Hindlimb muscle (tissue), 1 donor: ENCODE measurements at regions not wholly inside any gene's neighbourhood (a gene's known extent, or its start where the extent isn't known, plus 50 kb on each side); places are given as distances from the start of the nearest gene placed in this dataset.
A peak's percentile ranks its signal among the peaks of the same experiment; 100 is the strongest.
"Not testable (repeated sequence)": the region's sequence is repeated elsewhere in the genome, so short reads cannot be mapped to it uniquely, and the experiment has no call there.

Experiments
- DNase-seq: peaks from one replicate; pipeline ENCODE4 v3.0.0-alpha.2; 2013

DNA sequence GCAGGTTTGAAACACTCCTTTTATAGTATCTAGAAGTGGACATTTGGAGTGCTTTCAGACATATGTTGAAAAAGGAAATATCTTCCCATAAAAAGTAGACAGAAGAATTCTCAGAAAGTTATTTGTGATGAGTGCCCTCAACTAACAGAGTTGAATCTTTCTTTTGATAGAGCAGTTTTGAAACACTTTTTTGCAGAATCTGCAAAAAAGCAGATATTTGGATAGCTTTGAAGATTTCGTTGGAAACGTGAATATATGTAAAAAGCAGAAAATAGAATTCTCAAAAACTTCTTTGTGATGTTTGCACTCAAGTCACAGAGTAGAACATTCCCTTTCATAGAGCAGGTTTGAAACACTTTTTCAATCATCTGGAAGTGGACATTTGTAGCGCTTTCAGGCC lies 676.4 kb upstream of the ZNF337 start:
- DNase-seq: not testable (repeated sequence)

DNA sequence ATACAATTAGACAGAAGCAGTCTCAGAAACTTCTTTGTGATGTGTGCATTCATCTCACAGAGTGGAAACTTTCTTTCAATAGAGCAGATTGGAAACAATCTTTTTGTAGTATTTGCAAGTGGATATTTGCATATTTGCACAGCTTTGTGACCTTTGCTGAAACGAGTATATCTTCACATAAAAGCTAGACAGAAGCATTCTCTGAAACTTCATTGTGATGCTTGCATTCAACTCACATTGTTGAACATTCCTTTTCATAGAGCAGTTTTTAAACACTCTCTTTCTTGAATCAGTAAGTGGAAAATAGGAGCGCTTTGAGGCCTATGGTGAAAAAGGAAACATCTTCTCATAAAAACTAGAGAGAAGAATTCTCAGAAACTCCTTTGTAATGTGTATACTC lies 657.9 kb upstream of the ZNF337 start:
- no peak for DNase-seq

DNA sequence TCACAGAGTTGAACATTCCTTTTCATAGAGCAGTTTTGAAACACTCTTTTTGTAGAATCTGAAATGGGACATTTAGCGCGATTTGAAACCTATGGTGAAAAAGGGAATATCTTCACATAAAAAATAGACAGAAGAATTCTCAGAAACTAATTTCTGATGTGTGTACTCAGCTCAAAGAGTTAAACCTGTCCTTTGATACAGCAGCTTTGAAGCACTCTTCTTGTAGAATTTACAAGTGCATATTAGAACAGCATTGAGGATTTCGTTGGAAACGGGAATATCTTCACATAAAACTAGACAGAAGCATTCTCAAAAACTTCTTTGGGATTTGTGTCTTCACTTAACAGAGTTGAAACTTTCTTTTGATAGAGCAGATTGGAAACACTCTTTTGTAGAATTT lies 650.7 kb upstream of the ZNF337 start:
- DNase-seq: no peak

DNA sequence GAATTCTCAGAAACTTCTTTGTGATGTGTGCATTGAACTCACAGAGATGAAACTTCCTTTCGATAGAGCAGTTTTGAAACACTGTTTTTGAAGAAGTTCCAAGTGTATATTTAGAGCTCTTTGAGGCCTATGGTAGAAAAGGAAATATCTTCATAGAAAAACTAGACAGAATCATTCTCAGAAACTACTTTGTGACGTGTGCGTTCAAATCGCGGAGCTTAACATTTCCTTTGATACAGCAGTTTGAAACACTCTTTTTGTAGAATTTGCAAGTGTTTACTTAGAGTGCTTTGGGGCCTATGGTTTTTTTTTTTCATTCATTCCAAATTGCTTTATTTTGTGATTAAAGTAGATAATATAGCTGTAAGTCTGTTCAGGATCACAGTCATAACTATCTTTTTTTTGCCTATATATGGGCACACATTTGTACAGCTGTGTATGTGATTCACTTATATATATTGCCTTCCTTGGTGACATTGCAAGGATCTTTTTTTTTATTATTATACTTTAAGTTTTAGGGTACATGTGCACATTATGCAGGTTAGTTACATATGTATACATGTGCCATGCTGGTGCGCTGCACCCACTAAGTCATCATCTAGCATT lies 643.9 kb upstream of the ZNF337 start:
- not testable (repeated sequence) for DNase-seq

DNA sequence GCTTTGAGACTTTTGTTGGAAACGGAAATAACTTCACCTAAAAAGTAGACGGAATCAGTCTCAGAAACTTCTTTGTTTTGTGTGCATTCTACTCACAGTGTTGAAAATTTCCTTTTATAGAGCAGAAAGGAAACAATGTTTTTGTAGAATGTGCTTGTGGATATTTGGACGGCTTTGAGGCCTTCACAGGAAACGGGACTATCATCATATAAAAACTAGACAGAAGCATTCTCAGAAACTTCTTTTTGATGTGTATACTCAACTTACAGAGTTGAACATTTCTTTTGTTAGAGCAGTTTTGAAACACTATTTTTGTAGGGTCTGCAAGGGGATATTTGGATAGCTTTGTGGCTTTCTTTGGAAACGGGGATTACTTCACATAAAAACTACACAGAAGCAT lies 627.5 kb upstream of the ZNF337 start:
- DNase-seq: no peak

DNA sequence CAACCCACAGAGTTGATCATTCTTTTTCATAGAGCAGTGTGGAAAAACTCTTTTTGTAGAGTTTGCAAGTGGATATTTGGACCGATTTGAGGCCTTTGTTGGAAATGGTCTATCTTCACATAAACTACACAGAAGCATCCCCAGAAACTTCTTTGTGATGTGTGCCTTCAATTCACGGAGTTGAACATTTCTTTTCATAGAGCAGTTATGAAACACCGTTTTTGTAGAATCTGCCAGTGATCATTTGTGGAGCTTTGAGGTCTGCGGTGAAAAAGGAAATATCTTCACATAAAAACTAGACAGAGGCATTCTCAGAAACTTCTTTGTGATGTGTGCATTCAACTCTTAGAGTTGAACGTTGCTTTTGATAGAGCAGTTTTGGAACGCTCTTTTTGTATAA lies 618.4 kb upstream of the ZNF337 start:
- DNase-seq: no peak

DNA sequence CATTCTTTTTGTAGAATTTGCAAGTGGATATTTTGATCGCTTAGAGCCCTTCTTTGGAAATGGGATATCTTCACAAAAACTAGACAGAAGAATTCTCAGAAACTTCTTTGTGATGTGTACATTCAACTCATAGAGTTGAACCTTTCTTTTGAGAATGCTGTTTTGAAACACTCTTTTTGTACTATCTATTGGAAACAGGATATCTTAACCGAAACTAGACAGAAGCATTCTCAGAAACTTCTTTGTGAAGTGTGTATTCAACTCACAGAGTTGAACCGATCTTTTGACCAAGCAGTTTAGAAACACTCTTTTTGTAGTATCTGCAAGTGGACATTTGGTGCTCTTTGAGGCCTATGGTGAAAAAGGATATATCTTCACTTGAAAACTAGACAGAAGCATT lies 613.1 kb upstream of the ZNF337 start:
- DNase-seq: not testable (repeated sequence)

DNA sequence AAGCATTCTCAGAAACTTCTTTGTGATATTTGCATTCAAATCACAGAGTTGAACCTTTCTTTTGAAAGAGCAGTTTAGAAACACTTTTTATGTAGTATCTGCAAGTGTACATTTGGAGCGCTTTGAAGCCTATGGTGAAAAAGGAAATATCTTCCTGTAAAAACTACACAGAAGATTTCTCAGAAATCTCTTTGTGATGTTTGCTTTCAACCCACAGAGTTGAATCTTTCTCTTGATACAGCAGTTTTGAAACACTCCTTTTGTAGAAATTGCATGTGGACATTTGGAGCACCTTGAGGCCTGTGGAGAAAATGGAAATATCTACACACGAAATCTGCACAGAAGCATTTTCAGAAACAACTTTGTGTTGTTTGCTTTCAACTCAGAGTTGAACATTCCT lies 612.3 kb upstream of the ZNF337 start:
- DNase-seq: no peak

DNA sequence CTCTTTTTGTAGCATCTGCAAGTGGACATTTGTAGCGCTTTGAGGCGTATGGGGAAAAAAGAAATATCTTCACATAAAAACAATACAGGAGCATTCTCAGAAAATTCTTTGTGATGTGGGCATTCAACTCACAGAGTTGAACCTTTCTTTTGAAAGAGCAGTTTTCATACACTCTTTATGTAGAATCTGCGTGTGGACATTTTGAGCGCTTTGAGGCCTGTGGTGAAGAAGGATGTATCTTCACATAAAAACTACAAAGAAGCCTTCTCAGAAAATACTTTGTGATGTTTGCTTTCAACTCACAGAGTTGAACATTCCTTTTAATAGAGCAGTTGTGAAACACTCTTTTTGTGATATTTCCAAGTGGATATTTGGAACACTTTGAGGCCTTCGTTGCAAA lies 598.4 kb upstream of the ZNF337 start:
- DNase-seq: no peak

DNA sequence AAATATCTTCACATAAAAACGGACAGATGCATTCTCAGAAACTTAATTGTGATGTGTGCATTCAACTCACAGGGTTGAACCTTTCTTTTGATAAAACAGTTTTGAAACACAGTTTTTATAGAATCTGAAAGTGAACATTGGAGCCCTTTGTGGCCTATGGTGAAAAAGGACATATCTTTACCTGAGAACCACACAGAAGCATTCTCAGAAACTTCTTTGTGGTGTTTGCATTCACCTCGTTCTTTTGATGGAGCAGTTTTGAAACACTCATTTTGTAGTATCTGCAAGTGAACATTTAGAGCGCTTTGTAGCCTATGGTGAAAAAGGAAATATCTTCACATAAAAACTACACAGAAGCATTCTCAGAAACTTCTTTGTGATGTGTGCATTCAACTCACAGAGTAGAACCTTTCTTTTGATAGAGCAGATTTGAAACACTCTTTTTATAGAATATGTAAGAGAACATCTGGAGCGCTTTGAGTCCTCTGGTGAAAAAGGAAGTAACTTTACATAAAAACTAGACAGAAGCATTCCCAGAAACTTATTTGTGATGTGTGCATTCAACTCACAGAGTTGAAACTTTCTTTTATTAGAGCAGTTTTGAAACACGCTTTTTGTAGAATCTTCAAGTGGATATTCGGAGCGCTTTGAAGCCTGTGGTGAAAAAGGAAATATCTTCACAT lies 591.9 kb upstream of the ZNF337 start:
- not testable (repeated sequence) for DNase-seq

DNA sequence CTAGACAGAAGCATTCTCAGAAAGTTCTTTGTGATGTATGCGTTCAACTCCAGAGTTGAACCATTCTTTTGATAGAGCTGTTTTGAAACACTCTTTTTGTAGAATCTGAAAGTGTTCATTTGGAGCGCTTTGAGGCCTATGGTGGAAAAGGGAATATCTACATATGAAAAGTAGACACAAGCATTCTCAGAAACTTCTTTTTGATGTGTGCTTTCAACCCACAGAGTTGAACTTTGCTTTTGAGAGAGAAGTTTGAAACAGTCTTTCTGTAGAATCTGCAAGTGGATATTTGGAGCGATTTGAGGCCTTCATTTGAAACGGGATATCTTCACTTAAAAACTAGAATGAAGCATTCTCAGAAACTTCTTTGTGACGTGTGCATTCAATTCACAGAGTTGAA lies 582.6 kb upstream of the ZNF337 start:
- DNase-seq: no peak

DNA sequence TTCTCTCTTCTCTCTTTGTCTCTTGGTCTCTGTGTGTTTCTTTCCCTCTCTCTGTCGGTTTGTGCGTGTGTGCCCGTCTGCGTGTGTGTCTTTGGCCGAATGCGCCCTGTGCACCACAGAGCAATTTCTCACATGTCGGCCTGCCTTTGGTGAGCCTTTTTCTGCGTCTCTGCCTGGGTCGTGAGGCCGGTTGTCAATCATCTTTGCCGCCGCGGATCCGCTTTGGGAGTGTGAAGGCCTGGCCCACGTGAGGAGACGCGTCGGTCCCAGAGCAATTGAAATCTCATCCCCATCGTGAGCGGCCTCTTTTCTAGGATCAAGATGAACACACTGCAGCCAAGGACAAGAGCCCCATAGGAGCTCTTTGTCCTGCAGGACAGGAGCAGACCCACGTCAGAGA lies 580.7 kb upstream of the ZNF337 start:
- DNase-seq: no peak

DNA sequence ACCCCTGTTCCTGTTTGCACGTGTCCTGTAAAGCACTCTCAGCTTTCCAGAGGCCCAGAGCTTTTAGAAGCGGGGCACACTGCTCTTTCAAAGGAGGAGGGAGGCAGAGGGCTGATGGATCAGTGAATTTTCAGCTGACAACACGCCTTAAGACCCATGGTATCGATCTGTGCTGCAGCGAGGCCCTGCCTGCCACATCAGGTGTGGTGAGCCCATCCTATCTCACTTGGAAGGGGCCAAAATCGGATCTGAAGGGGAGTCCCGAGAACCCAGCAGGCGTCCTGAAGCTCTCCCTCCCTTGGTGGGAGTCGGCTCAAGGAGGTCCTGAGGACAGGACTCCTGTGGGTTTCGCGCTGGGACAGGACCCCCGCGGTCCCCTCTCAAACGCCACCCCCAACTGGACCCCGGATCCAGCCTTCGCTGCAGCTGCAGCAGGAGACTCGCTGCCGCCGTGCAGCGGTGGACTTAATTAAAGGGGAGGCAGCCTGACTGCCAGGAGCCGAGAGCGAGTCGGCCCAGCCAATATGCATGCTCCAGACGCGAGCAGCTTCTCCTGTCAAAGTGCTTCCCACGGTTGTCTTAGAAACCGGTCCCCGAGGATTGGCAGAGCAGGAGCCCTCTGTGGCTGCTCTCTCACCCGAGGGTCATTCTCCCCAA lies 580.0 kb upstream of the ZNF337 start:
- peak; percentile 2 for DNase-seq

DNA sequence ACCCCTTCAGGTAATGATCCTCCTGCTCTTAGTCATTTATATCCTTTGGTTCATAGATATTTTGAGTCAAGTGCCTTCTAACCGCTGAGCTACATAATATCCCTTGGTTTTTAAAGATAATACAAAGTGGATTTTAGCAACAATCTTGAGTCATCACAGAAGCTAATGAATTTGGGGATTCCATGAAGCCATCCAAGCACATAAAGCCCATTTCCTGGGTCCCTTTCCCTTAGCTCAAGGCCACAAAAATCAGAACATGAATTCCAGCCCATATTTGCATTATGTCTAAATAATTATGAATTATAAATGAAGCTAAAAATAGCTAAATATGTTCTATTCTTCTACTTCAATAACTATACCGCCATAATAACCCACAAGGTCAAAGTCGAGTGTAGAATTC lies 572.1 kb upstream of the ZNF337 start:
- not testable (repeated sequence) for DNase-seq

DNA sequence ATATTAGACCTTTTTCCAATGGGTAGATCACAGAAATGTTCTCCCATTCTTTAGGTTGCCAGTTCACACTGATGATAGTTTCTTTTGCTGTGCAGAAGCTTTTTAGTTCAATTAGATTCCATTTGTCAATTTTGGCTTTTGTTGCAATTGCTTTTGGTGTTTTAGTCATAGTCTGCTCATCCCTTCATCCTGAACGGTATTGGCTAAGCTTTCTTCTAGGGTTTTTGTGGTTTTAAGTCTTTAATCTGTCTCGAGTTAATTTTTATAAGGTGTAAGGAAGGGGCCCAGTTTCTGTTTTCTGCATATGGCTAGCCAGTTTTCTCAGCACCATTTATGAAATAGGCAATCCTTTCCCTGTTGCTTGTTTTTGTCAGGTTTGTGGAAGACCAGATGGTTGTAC lies 564.3 kb upstream of the ZNF337 start:
- not testable (repeated sequence) for DNase-seq

DNA sequence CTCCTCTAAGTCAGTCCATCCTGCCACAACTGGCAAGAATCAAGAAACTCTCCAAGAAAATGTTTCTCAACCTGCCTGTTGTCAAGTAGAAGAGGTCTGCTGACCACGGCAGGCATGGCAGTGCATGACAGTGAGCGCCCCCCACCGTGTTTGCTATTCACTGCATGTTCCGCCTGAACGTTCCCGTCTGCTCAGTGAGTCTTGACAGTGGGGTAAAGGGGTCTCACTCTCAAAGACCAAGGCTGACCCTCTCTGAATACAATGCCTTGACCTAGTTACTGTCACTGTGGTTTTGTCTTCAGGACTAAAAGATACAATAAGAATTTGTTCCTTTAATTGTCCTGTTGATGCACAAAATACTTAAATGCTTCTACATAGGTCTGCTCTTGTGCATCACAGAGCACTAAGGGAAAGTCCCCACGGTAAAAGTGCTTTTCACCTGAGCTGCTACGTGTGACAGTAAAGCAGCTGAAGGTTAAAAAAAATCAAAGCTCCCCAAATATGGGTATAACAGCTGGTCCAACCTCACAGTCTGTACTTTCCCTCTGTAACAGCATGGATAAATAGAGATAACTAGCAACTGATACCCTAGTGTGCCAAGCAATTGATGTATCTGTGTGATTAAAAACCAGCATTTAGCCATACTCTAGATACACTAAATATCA lies 555.8 kb upstream of the ZNF337 start:
- DNase-seq: not testable (repeated sequence)

DNA sequence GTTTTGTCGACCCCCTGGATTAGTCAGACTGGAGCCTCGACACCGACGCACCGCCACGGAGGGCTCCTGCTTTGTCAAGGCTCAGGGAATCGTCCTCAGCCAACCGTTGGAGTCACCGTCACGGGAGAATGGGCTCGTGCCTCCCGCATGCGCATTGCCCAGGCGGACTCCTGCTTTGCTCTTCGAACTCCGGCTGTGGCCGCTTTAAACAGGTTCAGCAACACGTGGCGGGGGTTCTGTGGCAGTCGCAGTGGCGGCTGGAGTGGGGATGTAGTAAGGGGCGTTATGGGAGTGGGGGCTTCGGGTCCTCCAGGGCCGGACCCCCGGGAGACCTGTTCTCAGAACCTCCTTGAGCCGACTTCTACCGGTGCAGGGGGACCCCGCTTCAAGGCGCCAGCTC lies 554.7 kb upstream of the ZNF337 start:
- DNase-seq: not testable (repeated sequence)

DNA sequence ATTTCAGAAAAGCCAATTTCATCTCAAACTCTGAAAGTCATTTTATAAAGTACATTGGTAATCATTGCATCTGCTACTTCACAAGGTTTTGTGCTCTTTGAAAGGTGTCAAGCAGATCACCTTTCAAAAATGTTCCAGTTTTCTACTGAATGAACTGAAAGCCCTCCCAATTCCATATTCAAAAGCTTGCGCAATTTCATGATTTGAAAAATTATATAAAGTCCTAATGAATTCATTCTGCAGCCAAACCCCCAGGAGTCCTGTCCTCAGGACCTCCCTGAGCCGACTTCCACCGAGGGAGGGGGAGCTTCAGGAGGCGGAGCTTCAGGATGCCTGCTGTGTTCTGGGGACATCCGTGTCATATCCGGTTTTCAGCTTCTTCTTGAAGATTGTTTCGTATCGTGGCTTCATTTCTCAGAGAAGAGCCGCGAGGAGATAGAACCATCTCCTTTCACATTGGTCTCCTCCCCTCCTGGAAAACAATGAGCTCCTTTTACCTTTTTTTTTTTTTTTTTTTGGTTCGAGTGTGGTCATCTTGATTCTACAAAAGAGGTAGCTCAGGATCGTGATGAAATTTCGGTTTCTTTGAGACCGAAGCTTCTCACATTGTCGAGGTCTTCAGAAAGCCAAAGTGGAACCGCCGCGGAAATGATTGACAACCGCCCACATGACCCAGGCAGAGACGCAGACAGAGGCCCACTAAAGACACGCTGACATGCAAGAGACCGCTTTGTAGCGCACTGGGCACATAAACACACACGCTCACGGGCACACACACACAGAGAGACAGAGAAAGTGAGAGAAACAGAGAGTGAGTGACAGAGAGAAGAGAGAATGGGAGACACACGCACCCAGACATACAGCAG lies 553.8 kb upstream of the ZNF337 start:
- not testable (repeated sequence) for DNase-seq

DNA sequence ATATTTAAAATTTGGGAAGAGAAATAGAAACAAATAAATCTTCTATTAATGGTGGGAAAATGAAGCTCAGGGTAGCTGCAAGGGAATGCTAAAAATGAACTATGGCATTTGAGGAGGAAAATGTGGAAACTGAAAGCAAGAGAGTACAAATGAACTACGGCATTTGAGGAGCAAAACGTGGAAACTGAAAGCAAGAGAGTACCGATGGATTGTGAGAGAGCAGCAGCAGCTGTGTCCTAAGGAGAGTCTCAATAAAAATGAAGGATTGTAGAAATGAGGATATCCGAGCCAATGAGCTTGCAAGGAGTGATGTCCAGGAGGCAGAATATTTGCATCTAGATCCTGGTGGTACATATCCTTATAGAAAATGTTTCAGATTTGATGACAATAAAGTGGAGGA lies 547.1 kb upstream of the ZNF337 start:
- no peak for DNase-seq

DNA sequence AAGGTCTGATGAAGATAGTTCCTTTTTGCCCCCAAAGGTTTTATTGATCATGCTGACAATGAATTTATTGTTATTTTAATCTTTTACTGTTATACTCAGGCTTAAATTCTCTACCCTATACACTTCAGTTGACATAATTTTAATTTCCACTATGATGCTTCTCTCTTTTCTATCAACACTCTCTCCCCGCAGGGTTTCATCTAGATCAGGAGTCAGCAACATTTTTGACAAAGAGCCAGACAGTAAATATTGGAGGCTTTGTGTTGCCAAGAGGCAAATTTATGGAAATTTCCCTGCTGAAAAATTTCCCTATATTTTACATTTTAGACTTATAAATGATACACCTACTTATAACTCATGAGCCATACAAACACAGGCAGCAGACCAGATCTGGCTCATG lies 524.0 kb upstream of the ZNF337 start:
- DNase-seq: not testable (repeated sequence)

DNA sequence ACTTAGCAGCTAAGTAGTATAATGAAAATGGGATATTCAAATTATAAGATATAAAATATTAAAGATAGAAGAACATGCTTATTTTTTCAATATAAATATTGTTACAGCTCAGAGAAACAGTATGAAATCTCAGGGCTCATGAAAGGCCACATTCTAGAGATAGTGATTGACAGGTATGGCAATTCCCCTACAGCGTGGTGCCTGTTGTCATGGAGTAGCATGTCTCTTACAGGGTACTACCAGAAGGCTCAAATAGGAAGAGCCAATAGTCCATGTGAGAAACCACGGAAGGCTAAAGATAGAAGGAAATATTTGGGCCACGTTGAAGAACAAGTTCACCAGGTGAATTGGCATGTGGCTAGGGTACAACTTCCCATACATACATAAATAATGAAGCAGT lies 522.9 kb upstream of the ZNF337 start:
- not testable (repeated sequence) for DNase-seq

DNA sequence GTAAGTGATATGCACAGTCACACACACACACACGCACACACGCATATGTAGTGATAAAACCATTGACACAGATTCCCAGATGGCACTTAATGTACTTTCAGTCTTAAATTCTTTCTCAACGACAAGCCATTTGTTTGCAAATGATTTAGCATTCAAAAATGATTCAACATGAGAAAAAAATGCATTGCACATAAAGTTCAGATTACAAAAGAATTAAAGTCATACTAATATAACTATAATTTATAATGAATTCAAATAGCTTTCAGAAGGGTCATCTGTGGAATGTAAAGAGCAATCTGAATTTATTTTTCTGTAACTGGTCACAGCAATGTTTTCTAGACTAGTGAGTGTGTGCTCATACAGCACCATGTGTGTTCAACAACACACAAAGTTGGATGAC lies 521.6 kb upstream of the ZNF337 start:
- DNase-seq: no peak

DNA sequence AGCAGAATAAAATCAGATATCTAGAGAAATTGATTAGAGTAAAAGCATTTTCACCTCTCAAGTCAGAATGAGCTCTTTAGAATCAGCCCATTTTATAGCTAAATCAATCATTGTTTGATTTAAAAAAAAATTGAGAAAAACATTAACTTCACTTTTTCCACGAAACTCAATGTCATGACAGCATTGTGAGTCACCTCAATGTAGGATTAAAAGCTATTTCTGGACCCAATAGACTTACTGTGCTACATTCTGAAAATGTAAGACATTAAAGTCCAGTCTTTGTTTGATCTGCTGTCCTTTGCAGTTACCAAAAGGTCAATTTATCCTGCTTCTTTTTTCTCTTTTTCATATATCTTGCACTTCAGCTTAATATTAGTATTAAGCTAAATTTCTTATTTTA lies 519.4 kb upstream of the ZNF337 start:
- no peak for DNase-seq
